IPS-20b (cell line): ENCODE measurements at regions not wholly inside any gene's neighbourhood (a gene's known extent, or its start where the extent isn't known, plus 50 kb on each side); places are given as distances from the start of the nearest gene placed in this dataset.
"Not testable (repeated sequence)": the region's sequence is repeated elsewhere in the genome, so short reads cannot be mapped to it uniquely, and the experiment has no call there.

Source experiments
- H3K27ac ChIP-seq: one replicate; pipeline ENCODE4 v1.5.1; 2013; ENCODE audit warnings: low read length
- H3K27me3 ChIP-seq: 2 replicates; pipeline ENCODE4 v1.6.1; 2013; ENCODE audit warnings: mild to moderate bottlenecking, low read length, inconsistent platforms; ENCODE audit not compliant: insufficient read depth
- H3K36me3 ChIP-seq: 2 replicates; pipeline ENCODE4 v1.6.1; 2013; ENCODE audit warnings: low read depth, mild to moderate bottlenecking, inconsistent platforms, low read length, moderate library complexity; ENCODE audit not compliant: insufficient read depth
- H3K4me1 ChIP-seq: 2 replicates; pipeline ENCODE4 v1.6.1; 2013; ENCODE audit warnings: mild to moderate bottlenecking, control low read depth, inconsistent platforms, low read length, moderate library complexity; ENCODE audit not compliant: insufficient read depth
- H3K4me3 ChIP-seq: 2 replicates; pipeline ENCODE4 v1.5.1; 2013; ENCODE audit warnings: mild to moderate bottlenecking, low read length, inconsistent platforms
- H3K9ac ChIP-seq: 2 replicates; pipeline ENCODE4 v1.6.1; 2013; ENCODE audit warnings: low read depth, mild to moderate bottlenecking, inconsistent platforms, low read length, moderate library complexity
- H3K9me3 ChIP-seq: 2 replicates; pipeline ENCODE4 v1.6.1; 2013; ENCODE audit warnings: mild to moderate bottlenecking, low read depth, low read length, inconsistent platforms; ENCODE audit not compliant: insufficient read depth

- Histone ChIP-seq H3K27ac (no peak overlapping the region), H3K27me3 (no peaks in the 10 kb centered on the region), H3K9ac (no peak overlapping the region), H3K4me1 (no peaks in the 10 kb centered on the region; the same call in 1 of the 2 replicates), H3K36me3 (no peaks in the 10 kb centered on the region), H3K4me3 (no peak overlapping the region), H3K9me3 (no peaks in the 10 kb centered on the region)
Observed at GRCh38 chr4:33088713-33089112, 2368.5 kb downstream of the PCDH7 start.

DNA sequence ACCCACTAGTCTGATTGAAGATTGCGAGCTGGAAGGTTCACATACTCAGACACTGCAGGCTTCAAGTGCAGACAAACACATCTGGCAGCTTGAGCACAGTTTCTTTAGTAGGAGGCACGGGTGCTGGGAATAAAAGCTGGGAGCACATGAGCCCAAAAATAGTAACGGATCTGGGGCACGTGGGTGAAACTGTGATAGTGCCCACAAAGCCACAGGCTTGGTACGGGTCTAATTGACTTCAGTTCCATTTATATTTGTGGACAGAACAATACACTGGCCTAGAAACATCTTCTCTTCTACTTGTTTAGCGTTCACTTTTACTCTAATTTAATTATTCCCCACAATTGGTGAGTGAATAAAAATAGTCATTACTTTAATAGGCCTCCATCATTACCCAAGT is 2370.7 kb downstream of the PCDH7 start:
- Histone ChIP-seq H3K4me3 (no peak overlapping the region), H3K9ac (no peak overlapping the region), H3K9me3 (no peaks in the 10 kb centered on the region), H3K27me3 (no peaks in the 10 kb centered on the region), H3K4me1 (no peaks in the 10 kb centered on the region; the same call in 1 of the 2 replicates), H3K27ac (no peak overlapping the region), H3K36me3 (no peaks in the 10 kb centered on the region)

DNA sequence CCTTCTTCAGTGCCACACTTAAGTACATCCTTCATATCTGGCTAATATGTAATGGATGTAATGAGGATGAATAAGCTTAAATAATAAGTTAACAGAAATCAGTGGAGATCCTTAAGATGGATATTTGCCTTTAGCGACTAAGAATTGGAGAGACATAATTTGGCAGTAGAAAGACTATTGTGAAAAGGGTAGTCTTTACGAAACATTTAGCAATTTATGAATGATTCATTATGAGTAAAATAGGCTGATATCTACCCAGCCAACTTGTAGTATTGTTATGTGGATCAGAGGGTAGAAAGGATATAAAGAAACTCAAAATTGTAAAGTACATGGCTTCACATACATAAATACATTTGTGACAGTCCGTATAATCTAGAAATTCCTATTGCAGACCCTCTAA is 2371.8 kb downstream of the PCDH7 start:
- Histone ChIP-seq H3K27me3 (no peaks in the 10 kb centered on the region), H3K4me3 (no peak overlapping the region)

DNA sequence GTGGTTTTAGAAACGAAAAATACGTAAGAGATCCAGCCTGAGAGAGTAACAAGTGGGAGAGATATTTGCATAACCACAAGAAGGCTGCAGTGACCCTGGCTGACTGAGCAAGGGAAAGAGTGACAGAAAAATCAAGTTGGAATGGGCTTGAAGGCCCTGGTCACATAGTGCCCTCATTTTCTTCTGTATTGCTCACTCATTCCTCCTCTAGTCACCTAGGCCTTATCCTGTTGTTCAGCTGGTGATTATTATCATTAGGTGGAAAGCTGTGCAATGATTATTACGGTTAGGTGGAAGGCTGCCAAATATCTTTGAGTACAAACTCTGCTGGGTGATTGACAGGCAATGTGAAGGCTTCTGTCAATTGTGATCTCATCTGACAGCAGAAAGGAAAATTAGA is 2384.1 kb downstream of the PCDH7 start:
- Histone ChIP-seq H3K4me3 (no peak overlapping the region), H3K27ac (no peak overlapping the region), H3K9me3 (no peaks in the 10 kb centered on the region), H3K27me3 (no peaks in the 10 kb centered on the region), H3K36me3 (no peaks in the 10 kb centered on the region), H3K4me1 (no peaks in the 10 kb centered on the region), H3K9ac (no peak overlapping the region)

More for the DNA sequence above, 2371.8 kb downstream of the PCDH7 start:
- Histone ChIP-seq H3K4me1 (no peaks in the 10 kb centered on the region; the same call in 1 of the 2 replicates), H3K9me3 (no peaks in the 10 kb centered on the region), H3K27ac (no peak overlapping the region), H3K9ac (no peak overlapping the region), H3K36me3 (no peaks in the 10 kb centered on the region)

DNA sequence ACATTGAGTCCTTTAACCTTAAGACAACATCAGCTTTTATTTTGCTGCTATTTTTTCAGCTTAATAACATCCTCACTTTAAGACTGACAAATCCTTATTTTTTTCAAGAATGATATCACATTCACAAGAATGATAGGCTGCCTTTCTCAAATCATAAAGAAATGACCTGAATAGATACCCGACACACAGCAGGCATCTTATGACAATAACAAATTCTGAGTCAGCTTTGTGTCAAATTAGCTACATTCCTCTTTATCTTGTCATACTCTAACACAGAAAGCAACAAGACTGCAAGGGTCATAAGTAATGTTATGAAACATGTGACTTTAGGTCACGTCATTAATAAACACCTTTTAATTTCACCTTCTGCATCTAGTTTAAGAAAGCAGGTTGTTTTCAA is 2387.6 kb downstream of the PCDH7 start:
- no peaks in the 10 kb centered on the region for H3K27me3 ChIP-seq
- H3K4me3 ChIP-seq: no peak overlapping the region
- no peak overlapping the region for H3K27ac ChIP-seq
- no peaks in the 10 kb centered on the region for H3K9me3 ChIP-seq
- no peaks in the 10 kb centered on the region for H3K4me1 ChIP-seq
- H3K9ac ChIP-seq: no peak overlapping the region
- no peaks in the 10 kb centered on the region for H3K36me3 ChIP-seq

- Histone ChIP-seq H3K36me3 (no peaks in the 10 kb centered on the region), H3K4me3 (no peak overlapping the region), H3K9ac (no peak overlapping the region), H3K9me3 (no peaks in the 10 kb centered on the region), H3K27me3 (no peaks in the 10 kb centered on the region), H3K27ac (no peak overlapping the region), H3K4me1 (no peaks in the 10 kb centered on the region)
Observed at GRCh38 chr4:33111117-33111516, 2390.9 kb downstream of the PCDH7 start.

GRCh38 chr4:33116871-33117270 is 2396.7 kb downstream of the PCDH7 start:
- Histone ChIP-seq H3K9ac (no peak overlapping the region), H3K4me1 (no peaks in the 10 kb centered on the region), H3K4me3 (no peak overlapping the region)

GRCh38 chr4:33126002-33126401 is 2405.8 kb downstream of the PCDH7 start:
- Histone ChIP-seq H3K27me3 (no peaks in the 10 kb centered on the region), H3K36me3 (no peaks in the 10 kb centered on the region), H3K27ac (no peak overlapping the region), H3K4me1 (no peaks in the 10 kb centered on the region), H3K9me3 (no peaks in the 10 kb centered on the region), H3K9ac (no peak overlapping the region), H3K4me3 (no peak overlapping the region)

More at GRCh38 chr4:33116871-33117270, 2396.7 kb downstream of the PCDH7 start:
- Histone ChIP-seq H3K27me3 (no peaks in the 10 kb centered on the region), H3K27ac (no peak overlapping the region), H3K36me3 (no peaks in the 10 kb centered on the region), H3K9me3 (peaks cover 11% of the 10 kb centered on the region; the same call in 1 of the 2 replicates)

- H3K9ac ChIP-seq, H3K27me3 ChIP-seq, H3K27ac ChIP-seq, H3K4me3 ChIP-seq, H3K9me3 ChIP-seq, H3K36me3 ChIP-seq, H3K4me1 ChIP-seq: not testable (repeated sequence)
Observed at GRCh38 chr4:33130662-33131061, 2410.5 kb downstream of the PCDH7 start.

DNA sequence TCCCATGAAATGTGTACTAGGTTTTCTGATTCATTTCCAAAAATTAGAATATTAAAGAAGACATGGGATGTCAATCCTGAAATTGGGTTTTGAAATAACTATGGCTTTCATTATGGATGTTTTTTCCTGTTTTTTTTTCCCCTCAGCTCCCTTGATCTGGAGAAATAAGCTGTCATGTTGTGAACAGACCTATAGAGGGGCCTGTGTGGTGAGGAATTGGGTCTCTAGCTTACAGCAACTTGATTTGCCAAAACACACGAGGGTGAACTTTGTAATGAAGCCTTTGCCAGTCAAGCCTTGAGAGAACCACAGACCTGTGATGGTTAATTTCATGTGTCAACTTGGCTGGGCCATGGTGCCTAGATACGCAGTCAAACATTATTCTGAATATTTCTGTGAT is 2413.6 kb downstream of the PCDH7 start:
- H3K4me3 ChIP-seq: no peak overlapping the region
- H3K27ac ChIP-seq: no peak overlapping the region
- no peaks in the 10 kb centered on the region for H3K9me3 ChIP-seq
- no peaks in the 10 kb centered on the region for H3K36me3 ChIP-seq
- H3K27me3 ChIP-seq: no peaks in the 10 kb centered on the region
- H3K4me1 ChIP-seq: no peaks in the 10 kb centered on the region
- no peak overlapping the region for H3K9ac ChIP-seq

DNA sequence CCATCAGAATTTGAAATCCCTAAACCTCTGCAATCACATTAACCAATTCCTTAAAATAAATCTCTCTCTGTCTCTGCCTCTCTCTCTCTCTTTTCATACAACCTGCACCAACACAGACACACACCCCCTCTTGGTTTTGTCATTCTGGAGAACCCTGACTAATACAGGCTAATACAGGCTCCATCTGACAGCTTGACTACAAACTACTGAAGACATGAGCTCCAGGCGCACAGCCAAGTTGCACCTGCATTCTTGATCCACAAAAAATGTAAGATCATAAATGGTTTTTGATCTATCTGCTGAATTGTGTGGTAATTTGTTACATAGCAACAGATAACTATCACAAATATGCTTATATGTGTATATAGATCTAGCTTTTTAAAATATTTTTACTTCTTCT is 2414.2 kb downstream of the PCDH7 start:
- no peaks in the 10 kb centered on the region for H3K9me3 ChIP-seq
- H3K9ac ChIP-seq: no peak overlapping the region
- no peaks in the 10 kb centered on the region for H3K4me1 ChIP-seq
- H3K27me3 ChIP-seq: no peaks in the 10 kb centered on the region
- H3K27ac ChIP-seq: no peak overlapping the region
- no peak overlapping the region for H3K4me3 ChIP-seq
- no peaks in the 10 kb centered on the region for H3K36me3 ChIP-seq

GRCh38 chr4:33149658-33150524 is 2429.7 kb downstream of the PCDH7 start:
- H3K4me3 ChIP-seq: no peak overlapping the region
- H3K9ac ChIP-seq: no peak overlapping the region
- H3K36me3 ChIP-seq: no peaks in the 10 kb centered on the region
- H3K4me1 ChIP-seq: no peaks in the 10 kb centered on the region; the same call in 1 of the 2 replicates
- H3K27me3 ChIP-seq: no peaks in the 10 kb centered on the region
- H3K9me3 ChIP-seq: no peaks in the 10 kb centered on the region
- H3K27ac ChIP-seq: no peak overlapping the region
